Stimulated activated naive B cell treated with anti-CD40 and anti-IgM and Interleukin-4, amounts not matched to agents 10 μg/mL and 1 μg/mL and 100 μg/mL, for 72 hours (primary cell): ENCODE measurements at regions not wholly inside any gene's neighbourhood (a gene's known extent, or its start where the extent isn't known, plus 50 kb on each side); places are given as distances from the start of the nearest gene placed in this dataset.
"Not testable (repeated sequence)": the region's sequence is repeated elsewhere in the genome, so short reads cannot be mapped to it uniquely, and the experiment has no call there.

Experiments
- ATAC-seq, 2 donors: fragments of 150-1000 bp; cut with Tn5 transposase; replicated peaks; 2 replicates each; pipeline ENCODE4 v1.10.0; 2021; ENCODE audit warnings: moderate library complexity in 1 of 2
- DNase-seq: peaks from one replicate; pipeline ENCODE4 v3.0.0; 2021
- H3K27ac Mint-ChIP-seq: one replicate; pipeline ENCODE4 v1.8.0; 2022; ENCODE audit warnings: mild to moderate bottlenecking, mixed read lengths
- H3K27me3 Mint-ChIP-seq, 2 donors: one replicate each; pipeline ENCODE4 v1.8.0; 2022; ENCODE audit warnings: mixed read lengths in 2 of 2
- H3K36me3 Mint-ChIP-seq, 2 donors: one replicate each; pipeline ENCODE4 v1.8.0; 2022; ENCODE audit warnings: mixed read lengths in 2 of 2, mild to moderate bottlenecking in 1 of 2
- H3K4me1 Mint-ChIP-seq, 2 donors: one replicate each; pipeline ENCODE4 v1.8.0; 2022; ENCODE audit warnings: mixed read lengths in 2 of 2, mild to moderate bottlenecking in 1 of 2
- H3K4me3 Mint-ChIP-seq, 2 donors: one replicate each; pipeline ENCODE4 v1.8.0; 2022; ENCODE audit warnings: mild to moderate bottlenecking in 2 of 2, mixed read lengths in 2 of 2, moderate library complexity in 1 of 2
- H3K9me3 Mint-ChIP-seq, 2 donors: one replicate each; pipeline ENCODE4 v1.8.0; 2022; ENCODE audit warnings: mixed read lengths in 2 of 2, mild to moderate bottlenecking in 1 of 2

DNA sequence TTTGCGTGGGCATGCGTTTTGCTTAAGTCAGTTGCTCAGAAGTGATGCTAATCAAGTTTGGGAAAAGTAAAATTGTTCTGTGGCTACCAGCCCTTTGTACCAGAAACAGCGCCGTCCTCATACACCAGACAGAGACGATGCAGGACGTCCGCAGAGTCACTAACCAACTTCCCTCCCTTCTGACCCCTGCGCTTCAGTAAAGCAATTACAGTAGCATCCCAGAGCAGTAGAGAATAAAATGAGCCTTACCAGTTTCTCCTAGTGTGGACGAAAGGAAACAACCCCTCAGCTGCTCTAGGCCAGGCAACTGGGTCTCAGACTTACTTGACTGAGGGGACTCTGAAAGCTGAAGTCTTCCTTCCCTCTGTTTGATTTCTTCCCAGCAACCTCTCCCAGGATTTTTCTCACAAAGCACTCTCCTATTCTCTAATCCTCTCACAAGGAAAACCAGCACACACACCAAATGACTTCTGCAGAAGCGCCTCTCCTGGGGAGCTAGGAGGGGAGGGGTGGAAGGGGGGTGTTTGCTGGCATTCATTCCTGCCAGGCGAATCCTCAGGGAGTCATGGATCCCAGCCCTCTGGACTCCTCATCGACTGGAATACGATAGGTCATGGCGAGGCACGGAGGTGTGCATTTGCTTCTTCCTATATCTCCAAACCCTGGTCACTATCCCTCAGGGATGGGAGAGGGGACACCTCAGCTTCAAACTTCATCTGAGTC, 56.0 kb upstream of the MID1 start:
- Mint-ChIP-seq H3K36me3 (no peaks in the 10 kb centered on the region), H3K9me3 (no peaks in the 10 kb centered on the region), H3K27me3 (peaks cover 4 to 27% of the 10 kb centered on the region in 2 donors), H3K4me3 (no peak overlapping the region), H3K4me1 (no peaks in the 10 kb centered on the region), H3K27ac (no peak overlapping the region)
- ATAC-seq (no peak), DNase-seq (no peak)

DNA sequence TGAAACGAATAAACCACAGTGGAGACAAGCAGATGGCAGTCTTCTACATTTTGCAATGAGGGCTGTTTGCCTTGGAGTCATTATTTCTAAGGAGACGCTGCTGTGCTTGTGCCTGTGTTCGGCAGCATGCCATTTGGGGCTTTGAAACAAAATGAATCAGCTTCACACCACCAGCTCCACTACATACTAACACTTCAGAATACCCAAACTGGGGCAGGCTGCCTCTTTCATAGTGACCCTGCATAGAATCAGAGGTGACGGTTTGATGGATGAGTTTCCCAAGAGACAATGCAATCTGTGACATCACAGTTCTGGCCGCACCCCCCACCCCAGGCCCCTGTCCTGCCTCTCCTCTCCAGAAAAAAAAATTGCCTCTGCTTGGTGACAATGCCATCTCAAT, 57.1 kb upstream of the MID1 start:
- H3K4me1 Mint-ChIP-seq = no peaks in the 10 kb centered on the region
- no peaks in the 10 kb centered on the region for H3K9me3 Mint-ChIP-seq
- no peak for ATAC-seq
- H3K27ac Mint-ChIP-seq = no peak overlapping the region
- peaks cover 4 to 21% of the 10 kb centered on the region in 2 donors for H3K27me3 Mint-ChIP-seq
- H3K4me3 Mint-ChIP-seq = no peak overlapping the region
- H3K36me3 Mint-ChIP-seq = no peaks in the 10 kb centered on the region
- DNase-seq = no peak

GRCh38 chrX:10679387-10679786, 59.0 kb upstream of the MID1 start:
- no peaks in the 10 kb centered on the region for H3K4me1 Mint-ChIP-seq
- H3K4me3 Mint-ChIP-seq = no peak overlapping the region
- no peaks in the 10 kb centered on the region for H3K36me3 Mint-ChIP-seq
- ATAC-seq (no peak), DNase-seq (no peak)
- H3K9me3 Mint-ChIP-seq = no peaks in the 10 kb centered on the region
- H3K27ac Mint-ChIP-seq = no peak overlapping the region
- H3K27me3 Mint-ChIP-seq = peaks cover 4 to 21% of the 10 kb centered on the region in 2 donors

DNA sequence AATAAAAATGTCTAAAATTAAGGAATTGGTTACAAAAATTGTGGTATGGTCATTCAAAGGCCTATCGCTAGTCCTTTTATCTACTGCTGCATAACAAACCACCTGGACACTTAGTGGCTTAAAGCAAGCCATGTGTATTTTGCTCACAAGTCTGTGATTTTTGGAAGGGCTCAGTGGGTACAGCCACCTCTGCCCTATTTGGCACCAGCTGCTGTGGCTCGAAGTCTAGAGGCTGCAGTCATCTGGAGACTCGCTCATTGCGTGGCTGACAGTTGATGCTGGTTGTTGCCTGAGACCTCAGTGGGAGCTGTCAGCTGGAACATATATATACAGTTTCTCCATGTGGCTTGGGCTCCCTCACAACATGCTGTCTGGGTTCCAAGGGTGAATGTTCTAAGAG, 60.8 kb upstream of the MID1 start:
- Mint-ChIP-seq H3K4me1 (no peaks in the 10 kb centered on the region), H3K4me3 (no peak overlapping the region), H3K36me3 (no peaks in the 10 kb centered on the region), H3K9me3 (no peaks in the 10 kb centered on the region), H3K27ac (no peak overlapping the region), H3K27me3 (peaks cover 0 to 25% of the 10 kb centered on the region in 2 donors)
- DNase-seq (no peak), ATAC-seq (no peak)

DNA sequence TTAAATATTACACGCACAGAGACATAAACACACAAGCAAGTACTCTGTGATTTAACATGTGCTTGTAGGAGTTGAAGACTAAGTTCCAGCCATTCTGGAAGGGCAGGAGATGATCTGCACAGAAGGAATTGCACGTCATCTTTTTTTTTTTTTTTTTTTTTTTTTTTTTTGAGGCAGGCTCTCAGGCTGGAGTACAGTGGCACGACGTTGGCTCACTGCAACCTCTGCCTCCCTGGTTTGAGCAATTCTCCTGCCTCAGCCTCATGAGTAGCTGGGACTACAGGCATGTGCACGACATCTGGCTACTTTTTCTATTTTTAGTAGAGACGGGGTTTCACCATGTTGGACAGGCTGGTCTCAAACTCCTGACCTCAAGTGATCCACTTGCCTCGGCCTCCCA, 63.2 kb upstream of the MID1 start:
- H3K27me3 Mint-ChIP-seq = peaks cover 0 to 17% of the 10 kb centered on the region in 2 donors

DNA sequence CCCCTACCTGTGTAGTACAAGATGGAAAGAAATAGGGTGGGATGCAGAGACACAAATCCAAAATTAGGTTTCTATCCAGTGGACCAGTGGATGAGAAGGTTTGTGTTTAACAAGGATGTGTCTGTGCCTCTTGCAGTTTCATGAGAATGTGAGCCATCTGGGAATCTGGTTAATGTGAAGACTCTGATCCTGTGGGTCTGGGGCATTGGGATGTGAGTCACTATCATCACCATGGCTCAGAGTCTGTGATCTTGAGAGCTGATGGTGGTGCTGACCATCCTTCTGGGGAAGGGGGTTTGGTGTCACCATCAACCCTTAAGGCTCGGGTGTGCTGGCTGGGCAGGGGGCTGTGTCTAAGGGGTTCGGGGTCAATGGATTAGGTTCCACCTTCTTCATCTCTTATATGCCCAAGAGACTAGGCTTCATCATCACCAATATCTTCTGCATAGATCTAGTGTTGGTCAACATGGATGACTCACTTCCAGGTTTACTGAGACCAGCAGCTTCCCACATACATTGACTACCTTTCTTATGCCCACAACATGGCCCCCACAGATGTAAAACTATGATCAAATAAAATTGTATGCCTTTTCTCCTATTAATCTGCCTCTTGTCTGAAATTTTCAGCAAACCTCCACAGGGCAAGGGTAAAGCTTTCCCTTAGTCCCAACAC, 65.7 kb upstream of the MID1 start:
- Mint-ChIP-seq H3K36me3 (no peaks in the 10 kb centered on the region), H3K27me3 (peaks cover 0 to 13% of the 10 kb centered on the region in 2 donors), H3K4me3 (no peak overlapping the region), H3K4me1 (no peaks in the 10 kb centered on the region), H3K27ac (no peak overlapping the region), H3K9me3 (peaks cover 4 to 10% of the 10 kb centered on the region in 2 donors)
- DNase-seq (no peak), ATAC-seq (no peak)

More for the DNA sequence above, 63.2 kb upstream of the MID1 start:
- H3K27ac Mint-ChIP-seq, DNase-seq, H3K9me3 Mint-ChIP-seq, H3K4me3 Mint-ChIP-seq, H3K4me1 Mint-ChIP-seq, H3K36me3 Mint-ChIP-seq, ATAC-seq: not testable (repeated sequence)

DNA sequence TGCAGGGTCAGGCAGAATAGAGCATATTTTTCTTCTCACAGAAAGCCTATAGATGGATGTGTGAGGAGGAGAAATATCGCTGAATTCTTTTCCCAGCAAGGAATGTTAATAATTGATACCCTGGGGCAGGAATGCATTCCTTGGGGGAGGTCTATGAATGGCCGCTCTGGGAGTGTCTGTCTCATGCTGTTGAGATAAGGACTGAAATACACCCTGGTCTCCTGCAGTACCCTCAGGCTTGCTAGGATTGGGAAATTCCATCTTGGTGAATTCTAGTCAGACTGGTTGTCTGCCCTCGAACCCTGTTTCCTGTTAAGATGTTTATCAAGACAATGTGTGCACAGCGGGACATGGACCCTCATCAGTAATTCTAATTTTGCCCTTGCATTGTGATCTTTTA, 71.4 kb upstream of the MID1 start:
- H3K9me3 Mint-ChIP-seq = peaks cover 4 to 15% of the 10 kb centered on the region in 2 donors
- H3K27me3 Mint-ChIP-seq, H3K36me3 Mint-ChIP-seq, H3K27ac Mint-ChIP-seq, H3K4me3 Mint-ChIP-seq, H3K4me1 Mint-ChIP-seq, ATAC-seq, DNase-seq: not testable (repeated sequence)

GRCh38 chrX:10697616-10698317, 77.4 kb upstream of the MID1 start:
- H3K27ac Mint-ChIP-seq = no peak overlapping the region
- peaks cover 5 to 16% of the 10 kb centered on the region in 2 donors for H3K27me3 Mint-ChIP-seq
- no peaks in the 10 kb centered on the region for H3K36me3 Mint-ChIP-seq

DNA sequence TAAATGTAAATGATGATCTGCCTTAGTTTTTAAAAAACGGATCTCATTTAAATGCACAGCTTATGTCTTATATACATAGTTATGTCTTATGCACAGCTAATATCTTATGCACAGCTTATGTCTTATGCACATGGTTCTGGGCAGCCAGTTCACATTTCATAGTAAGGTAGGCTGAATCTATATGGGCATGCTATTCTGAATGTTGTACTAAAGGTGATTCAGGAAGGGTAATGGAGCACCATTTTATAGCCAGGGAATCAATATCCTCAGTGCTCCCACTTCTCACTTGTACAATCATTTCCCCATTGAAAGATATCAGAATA, 77.9 kb upstream of the MID1 start:
- Mint-ChIP-seq H3K4me1 (no peaks in the 10 kb centered on the region), H3K9me3 (no peaks in the 10 kb centered on the region), H3K4me3 (no peak overlapping the region), H3K36me3 (no peaks in the 10 kb centered on the region), H3K27me3 (peaks cover 5 to 16% of the 10 kb centered on the region in 2 donors), H3K27ac (no peak overlapping the region)
- ATAC-seq (no peak), DNase-seq (no peak)

More at GRCh38 chrX:10697616-10698317, 77.4 kb upstream of the MID1 start:
- Mint-ChIP-seq H3K9me3 (no peaks in the 10 kb centered on the region), H3K4me1 (no peaks in the 10 kb centered on the region), H3K4me3 (no peak overlapping the region)
- ATAC-seq = no peak
- no peak for DNase-seq

GRCh38 chrX:10702031-10702430, 81.6 kb upstream of the MID1 start:
- DNase-seq (no peak), ATAC-seq (no peak)
- Mint-ChIP-seq H3K27ac (no peak overlapping the region), H3K36me3 (no peaks in the 10 kb centered on the region), H3K9me3 (no peaks in the 10 kb centered on the region), H3K4me1 (no peaks in the 10 kb centered on the region), H3K27me3 (peaks cover 5 to 16% of the 10 kb centered on the region in 2 donors), H3K4me3 (no peak overlapping the region)

DNA sequence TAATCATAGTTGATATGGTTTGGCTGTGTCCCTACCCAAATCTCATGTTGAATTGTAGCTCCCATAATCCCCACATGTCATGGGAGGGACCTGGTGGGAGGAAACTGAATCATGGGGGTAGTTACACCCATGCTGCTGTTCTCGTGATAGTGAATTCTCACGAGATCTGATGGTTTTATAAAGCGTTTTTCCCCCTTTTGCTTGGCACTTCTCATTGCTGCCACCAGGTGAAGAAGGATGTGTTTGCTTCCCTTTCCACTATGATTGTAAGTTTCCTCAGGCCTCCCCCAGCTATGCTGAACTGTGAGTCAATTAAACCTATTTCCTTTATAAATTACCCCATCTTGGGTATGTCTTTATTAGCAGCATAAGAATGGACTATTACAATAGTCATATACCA, 86.0 kb upstream of the MID1 start:
- H3K27me3 Mint-ChIP-seq, H3K36me3 Mint-ChIP-seq, H3K4me3 Mint-ChIP-seq, H3K4me1 Mint-ChIP-seq, ATAC-seq, H3K27ac Mint-ChIP-seq, H3K9me3 Mint-ChIP-seq, DNase-seq: not testable (repeated sequence)

DNA sequence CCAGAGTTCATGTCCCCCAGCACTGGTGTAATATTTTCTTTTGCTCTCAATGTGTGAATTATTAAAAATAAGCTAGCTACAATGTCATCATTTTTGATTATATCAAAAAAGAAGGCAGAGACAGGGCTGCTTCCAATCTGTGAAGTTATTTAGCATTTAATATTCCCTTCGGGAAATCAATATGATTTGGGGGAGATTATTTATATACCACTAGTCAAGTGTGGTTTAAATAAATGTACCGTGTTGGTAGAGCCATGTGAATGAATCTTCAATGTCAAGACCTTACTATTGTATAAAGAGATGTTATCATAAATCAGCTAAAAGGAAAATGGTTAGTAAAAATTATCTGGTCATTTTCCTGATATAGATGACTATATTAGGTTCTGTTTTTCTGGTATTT, 87.4 kb upstream of the MID1 start:
- Mint-ChIP-seq H3K4me1 (peaks cover 2 to 6% of the 10 kb centered on the region in 2 donors), H3K4me3 (no peak overlapping the region), H3K9me3 (no peaks in the 10 kb centered on the region), H3K27ac (no peak overlapping the region), H3K36me3 (no peaks in the 10 kb centered on the region), H3K27me3 (peaks cover 0 to 13% of the 10 kb centered on the region in 2 donors)
- no peak for ATAC-seq
- DNase-seq = no peak

DNA sequence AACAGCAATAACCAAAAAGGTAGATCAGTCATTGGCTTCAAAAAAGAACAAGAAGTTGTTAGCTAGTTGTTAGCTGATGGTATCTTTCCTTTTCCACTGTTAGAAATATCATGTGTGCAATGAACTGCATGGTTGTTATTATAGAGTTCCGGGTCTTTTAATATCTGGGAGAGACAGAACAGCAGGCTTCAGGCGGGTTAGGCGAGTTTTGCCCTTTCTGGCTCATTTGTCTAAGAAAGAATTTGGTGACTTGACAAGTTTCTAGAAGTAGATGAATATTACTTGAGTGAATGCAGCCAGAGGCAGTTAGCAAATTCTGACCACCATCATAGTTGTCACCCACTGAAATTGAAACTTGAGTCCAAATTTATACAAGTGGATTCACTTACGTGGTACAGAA, 88.9 kb upstream of the MID1 start:
- Mint-ChIP-seq H3K36me3 (no peaks in the 10 kb centered on the region), H3K27ac (no peak overlapping the region), H3K27me3 (peaks cover 0 to 13% of the 10 kb centered on the region in 2 donors), H3K9me3 (no peaks in the 10 kb centered on the region), H3K4me1 (peaks cover 2 to 6% of the 10 kb centered on the region in 2 donors), H3K4me3 (no peak overlapping the region)
- no peak for DNase-seq
- no peak for ATAC-seq

GRCh38 chrX:10714531-10714930, 94.1 kb upstream of the MID1 start:
- DNase-seq (no peak), ATAC-seq (no peak)
- peaks cover 6 to 21% of the 10 kb centered on the region in 2 donors for H3K27me3 Mint-ChIP-seq
- H3K27ac Mint-ChIP-seq = no peak overlapping the region
- H3K4me1 Mint-ChIP-seq = no peaks in the 10 kb centered on the region
- H3K4me3 Mint-ChIP-seq = no peak overlapping the region
- no peaks in the 10 kb centered on the region for H3K36me3 Mint-ChIP-seq
- no peaks in the 10 kb centered on the region for H3K9me3 Mint-ChIP-seq

DNA sequence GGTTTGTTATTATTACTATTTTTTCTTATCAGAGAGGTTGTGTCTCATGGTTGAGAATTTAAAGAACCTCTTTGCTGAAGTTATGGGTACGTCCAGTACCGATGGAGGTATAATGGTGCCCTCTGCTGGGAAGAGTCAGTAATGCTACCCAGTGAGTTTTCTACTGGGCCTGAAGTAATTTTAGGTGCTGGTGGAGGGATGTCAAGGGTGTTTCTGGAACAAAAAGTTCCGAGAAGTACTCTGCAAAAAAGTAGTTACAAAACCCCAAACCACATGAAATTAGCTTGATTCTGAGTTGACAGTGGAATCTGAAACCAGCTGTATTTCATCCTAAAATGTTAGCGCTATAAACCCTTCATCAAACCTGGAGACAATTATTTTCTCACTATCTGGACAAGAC, 102.5 kb upstream of the MID1 start:
- H3K4me1 Mint-ChIP-seq = no peaks in the 10 kb centered on the region
- DNase-seq = peak; percentile 15

More for the DNA sequence above, 102.5 kb upstream of the MID1 start:
- H3K36me3 Mint-ChIP-seq = no peaks in the 10 kb centered on the region
- no peaks in the 10 kb centered on the region for H3K9me3 Mint-ChIP-seq
- ATAC-seq = peak; percentile 48 to 64
- H3K27me3 Mint-ChIP-seq = peaks cover 5 to 8% of the 10 kb centered on the region in 2 donors
- no peak overlapping the region for H3K27ac Mint-ChIP-seq
- H3K4me3 Mint-ChIP-seq = no peak overlapping the region
